Motor neuron (in vitro differentiated cells): ENCODE measurements at regions not wholly inside any gene's neighbourhood (a gene's known extent, or its start where the extent isn't known, plus 50 kb on each side); places are given as distances from the start of the nearest gene placed in this dataset.
A peak's percentile ranks its signal among the peaks of the same experiment; 100 is the strongest.
"Not testable (repeated sequence)": the region's sequence is repeated elsewhere in the genome, so short reads cannot be mapped to it uniquely, and the experiment has no call there.

ENCODE experiments used
- ATAC-seq, 8 experiments: fragments of 200-7000 bp; cut with Tn5 transposase; replicated peaks in 6 of 8; 2 replicates each; pipeline ENCODE4 v1.8.0; 2021; ENCODE audit warnings: mild to moderate bottlenecking in 8 of 8, moderate library complexity in 8 of 8
- H3K27ac ChIP-seq, 2 donors: fragments of 250-450 bp; sonication (Bioruptor Pico); 2 replicates each; pipeline ENCODE4 v1.9.0; 2021; ENCODE audit warnings: antibody characterized with exemption in 2 of 2, mild to moderate bottlenecking in 2 of 2, moderate library complexity in 1 of 2
- H3K4me1 ChIP-seq, 2 donors: fragments of 250-450 bp; sonication (Bioruptor Pico); replicated peaks in 1 of 2; 2 replicates each; pipeline ENCODE4 v1.6.1; 2021; ENCODE audit warnings: antibody characterized with exemption in 2 of 2, mild to moderate bottlenecking in 2 of 2, moderate library complexity in 1 of 2
- H3K4me3 ChIP-seq, 5 donors: fragments of 250-450 bp; sonication (Bioruptor Pico); 2 replicates each; pipeline ENCODE4 v1.9.0; 2021; ENCODE audit warnings: antibody characterized with exemption in 5 of 5, mild to moderate bottlenecking in 5 of 5, moderate library complexity in 4 of 5
- WGBS, 10 experiments: fragments of 450-650 bp; shearing (Covaris generic); methylation state at CpG; one replicate each; pipeline ENCODE4 v1.0.0; 2022; 5-methylcytosine and 5-hydroxymethylcytosine counted together
- in situ Hi-C, 9 experiments: fragments of 400-800 bp; cut with MboI; loops; one replicate each; pipeline ENCODE4 v1.15.0; 2021; ENCODE audit warnings: low sequenced_read_pairs in 9 of 9, low pct_unique_long_range_greater_than_20kb in 2 of 9; ENCODE audit not compliant: unreplicated experiment in 9 of 9

GRCh38 chr21:18522181-18522972 lies 118.8 kb upstream of the TMPRSS15 start:
- no peak overlapping the region for H3K4me3 ChIP-seq
- peaks cover 0 to 36% of the 10 kb centered on the region in 2 donors for H3K4me1 ChIP-seq
- ATAC-seq, result peak in 5 of 8 experiments; percentile 56 to 72 (median 65)
- H3K27ac ChIP-seq, result no peak overlapping the region
- WGBS, 10 experiments, result 6 to 92% (median 64%) methylated on average over 2 to 7 of the region's 7 CpGs
- in situ Hi-C loops, result no loop called here

- Histone ChIP-seq H3K4me3 (no peak overlapping the region), H3K27ac (no peak overlapping the region), H3K4me1 (peaks cover 3 to 28% of the 10 kb centered on the region in 2 donors)
- in situ Hi-C loops, result no loop called here
- 14 to 94% (median 85%) methylated on average over 2 to 7 of the region's 7 CpGs for WGBS, 10 experiments
- no peak for ATAC-seq
Observed at GRCh38 chr21:18524097-18524880, 120.7 kb upstream of the TMPRSS15 start.

GRCh38 chr21:18529254-18529653 lies 125.7 kb upstream of the TMPRSS15 start:
- Histone ChIP-seq H3K4me1 (peaks cover 3 to 16% of the 10 kb centered on the region in 2 donors), H3K27ac (no peak overlapping the region), H3K4me3 (no peak overlapping the region)
- in situ Hi-C loops, result no loop called here
- peak in 6 of 8 experiments; percentile 51 to 99 (median 92) for ATAC-seq
- 0 to 22% (median 14%) methylated on average over 1 of the region's 1 CpG; no CpG with 5 or more reads in 3 of the 10 experiments for WGBS, 10 experiments

- no peak for ATAC-seq
- no peaks in the 10 kb centered on the region for H3K4me1 ChIP-seq
- 0 to 88% (median 83%) methylated on average over 1 to 2 of the region's 2 CpGs; no CpG with 5 or more reads in 1 of the 10 experiments for WGBS, 10 experiments
- H3K27ac ChIP-seq, result no peak overlapping the region
- in situ Hi-C loops, result no loop called here
- H3K4me3 ChIP-seq, result no peak overlapping the region
Observed at GRCh38 chr21:18542081-18542480, 138.5 kb upstream of the TMPRSS15 start.

- ATAC-seq, result no peak
- no peaks in the 10 kb centered on the region for H3K4me1 ChIP-seq
- in situ Hi-C loops, result no loop called here
- no peak overlapping the region for H3K4me3 ChIP-seq
- no peak overlapping the region for H3K27ac ChIP-seq
- WGBS, 10 experiments, result 17 to 100% (median 81%) methylated on average over 1 of the region's 1 CpG; no CpG with 5 or more reads in 4 of the 10 experiments
Observed at GRCh38 chr21:18545908-18546307, 142.3 kb upstream of the TMPRSS15 start.

GRCh38 chr21:18547347-18547746 lies 143.8 kb upstream of the TMPRSS15 start:
- Histone ChIP-seq H3K4me1 (no peaks in the 10 kb centered on the region), H3K27ac (no peak overlapping the region), H3K4me3 (no peak overlapping the region)
- WGBS, 10 experiments, result 0 to 100% (median 0%) methylated on average over 1 of the region's 1 CpG; no CpG with 5 or more reads in 4 of the 10 experiments
- ATAC-seq, result no peak
- in situ Hi-C loops, result no loop called here

GRCh38 chr21:18548249-18548648 lies 144.7 kb upstream of the TMPRSS15 start:
- Histone ChIP-seq H3K27ac (no peak overlapping the region), H3K4me1 (no peaks in the 10 kb centered on the region), H3K4me3 (no peak overlapping the region)
- no peak for ATAC-seq
- in situ Hi-C loops, result no loop called here

- WGBS, 10 experiments, result 6 to 90% (median 70%) methylated on average over 2 to 4 of the region's 4 CpGs
- in situ Hi-C loops, result no loop called here
Observed at GRCh38 chr21:18549214-18549905, 145.8 kb upstream of the TMPRSS15 start.

GRCh38 chr21:18550361-18550760 lies 146.8 kb upstream of the TMPRSS15 start:
- Histone ChIP-seq H3K27ac (no peak overlapping the region), H3K4me1 (no peaks in the 10 kb centered on the region), H3K4me3 (no peak overlapping the region)
- in situ Hi-C loops, result no loop called here
- no peak for ATAC-seq
- WGBS, 10 experiments, result 6 to 100% (median 61%) methylated on average over 1 to 3 of the region's 3 CpGs; no CpG with 5 or more reads in 2 of the 10 experiments

More at GRCh38 chr21:18549214-18549905, 145.8 kb upstream of the TMPRSS15 start:
- H3K4me3 ChIP-seq, result no peak overlapping the region
- ATAC-seq, result no peak
- H3K4me1 ChIP-seq, result no peaks in the 10 kb centered on the region
- no peak overlapping the region for H3K27ac ChIP-seq

- ATAC-seq, result no peak
- in situ Hi-C loops, result no loop called here
- H3K4me3 ChIP-seq, result no peak overlapping the region
- no peaks in the 10 kb centered on the region for H3K4me1 ChIP-seq
- no peak overlapping the region for H3K27ac ChIP-seq
- 0 to 100% (median 57%) methylated on average over 1 to 2 of the region's 2 CpGs; no CpG with 5 or more reads in 2 of the 10 experiments for WGBS, 10 experiments
Observed at GRCh38 chr21:18553786-18554185, 150.2 kb upstream of the TMPRSS15 start.

GRCh38 chr21:18567770-18568169 lies 164.2 kb upstream of the TMPRSS15 start:
- in situ Hi-C loops, result not testable (repeated sequence)

GRCh38 chr21:18588001-18588662 lies 184.5 kb upstream of the TMPRSS15 start:
- ATAC-seq, result peak in 4 of 8 experiments; percentile 68 to 83 (median 78)
- in situ Hi-C loops, result no loop called here
- Histone ChIP-seq H3K4me3 (no peak overlapping the region), H3K27ac (no peak overlapping the region), H3K4me1 (peaks cover 8 to 21% of the 10 kb centered on the region in 2 donors)
- 6 to 93% (median 68%) methylated on average over 1 to 4 of the region's 4 CpGs for WGBS, 10 experiments

More at GRCh38 chr21:18567770-18568169, 164.2 kb upstream of the TMPRSS15 start:
- not testable (repeated sequence) for ATAC-seq, H3K4me1 ChIP-seq, H3K27ac ChIP-seq, H3K4me3 ChIP-seq
- 0 to 100% methylated on average over 1 of the region's 10 CpGs; no CpG with 5 or more reads in 8 of the 10 experiments for WGBS, 10 experiments
